ENCODE measurements at regions not wholly inside any gene's neighbourhood (a gene's known extent, or its start where the extent isn't known, plus 50 kb on each side); places are given as distances from the start of the nearest gene placed in this dataset.

- no peak for DNase-seq
Measured at GRCh38 chr6:6376845-6377244, 56.4 kb upstream of the F13A1 start.

DNA sequence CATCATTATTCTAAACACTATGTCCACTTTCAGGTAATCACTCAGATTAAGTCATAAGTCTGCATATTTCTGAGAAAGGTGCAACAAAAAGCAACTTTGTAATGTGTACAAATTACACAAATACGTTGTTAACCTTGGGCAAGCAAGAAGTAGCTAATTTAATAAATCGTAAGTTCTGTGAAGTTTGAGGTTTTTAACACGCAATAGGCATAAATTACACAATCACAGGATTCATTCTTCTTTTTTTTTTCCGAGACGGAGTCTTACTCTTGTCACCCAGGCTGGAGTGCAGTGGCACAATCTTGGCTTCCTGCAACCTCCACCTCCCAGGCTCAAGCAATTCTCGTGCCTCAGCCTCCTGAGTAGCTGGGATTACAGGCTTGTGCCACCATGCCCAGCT lies 57.2 kb upstream of the F13A1 start:
- no peak for DNase-seq

DNA sequence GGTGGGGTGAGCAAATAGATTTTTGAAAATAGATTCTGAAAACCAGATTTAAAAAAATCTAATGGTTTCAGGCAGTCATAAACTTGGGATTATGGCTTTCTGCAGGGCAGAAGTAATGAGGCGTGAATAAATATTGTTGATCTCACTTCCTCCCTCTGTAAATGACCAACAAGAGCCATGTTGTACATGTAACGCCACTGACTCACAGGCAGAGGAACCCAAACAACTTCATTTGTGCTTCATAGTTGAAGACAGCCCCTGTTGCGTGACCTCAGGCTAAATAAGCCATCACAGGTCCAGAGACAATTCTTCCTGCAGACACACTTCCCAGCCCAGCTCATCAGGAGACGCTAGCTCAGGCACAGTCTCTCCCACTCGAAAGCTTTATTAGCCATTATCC lies 59.1 kb upstream of the F13A1 start:
- DNase-seq, result peak in 1 of 2 donors; percentile 11

- no peak for DNase-seq
Measured at GRCh38 chr6:6384520-6384919, 64.1 kb upstream of the F13A1 start.

GRCh38 chr6:6386010-6386409 lies 65.5 kb upstream of the F13A1 start:
- DNase-seq, result peak; percentile 7 to 45

DNA sequence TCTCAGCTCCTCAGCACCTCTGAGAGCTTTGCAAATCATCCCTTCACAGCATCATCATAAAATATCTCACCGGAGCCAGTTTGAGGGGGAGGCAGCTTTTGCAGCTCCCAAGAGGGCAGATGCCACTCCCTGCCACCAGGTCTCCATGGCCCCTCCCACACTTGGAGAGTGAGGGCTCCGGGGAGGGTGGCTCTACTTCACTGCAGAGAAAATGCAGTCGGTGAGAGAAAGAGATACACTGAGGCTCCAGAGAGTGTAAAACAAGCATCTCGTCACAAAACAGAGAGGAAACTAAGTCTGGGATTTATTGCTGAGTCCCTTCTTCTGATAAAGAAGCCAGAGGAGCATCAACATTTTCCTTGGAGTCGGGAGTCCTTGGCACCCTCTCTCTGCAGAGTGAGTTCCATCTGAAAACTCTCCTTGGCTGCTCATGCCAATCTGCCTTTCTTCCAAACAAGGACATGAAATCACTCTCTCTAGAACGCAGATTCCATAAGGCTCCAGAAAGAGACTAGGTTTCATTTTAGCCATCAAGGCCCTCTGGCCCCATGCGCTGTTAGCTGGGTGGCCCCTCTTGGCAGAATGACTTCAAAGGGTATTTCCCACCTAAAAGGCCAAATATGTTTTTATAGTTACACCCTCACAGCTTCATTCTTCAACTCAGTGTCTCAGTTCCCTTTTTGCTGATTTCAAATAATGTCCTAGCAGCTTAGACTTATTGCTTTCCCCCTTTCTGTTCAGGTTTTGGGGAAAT lies 70.6 kb upstream of the F13A1 start:
- peak; percentile 7 to 40 for DNase-seq

DNA sequence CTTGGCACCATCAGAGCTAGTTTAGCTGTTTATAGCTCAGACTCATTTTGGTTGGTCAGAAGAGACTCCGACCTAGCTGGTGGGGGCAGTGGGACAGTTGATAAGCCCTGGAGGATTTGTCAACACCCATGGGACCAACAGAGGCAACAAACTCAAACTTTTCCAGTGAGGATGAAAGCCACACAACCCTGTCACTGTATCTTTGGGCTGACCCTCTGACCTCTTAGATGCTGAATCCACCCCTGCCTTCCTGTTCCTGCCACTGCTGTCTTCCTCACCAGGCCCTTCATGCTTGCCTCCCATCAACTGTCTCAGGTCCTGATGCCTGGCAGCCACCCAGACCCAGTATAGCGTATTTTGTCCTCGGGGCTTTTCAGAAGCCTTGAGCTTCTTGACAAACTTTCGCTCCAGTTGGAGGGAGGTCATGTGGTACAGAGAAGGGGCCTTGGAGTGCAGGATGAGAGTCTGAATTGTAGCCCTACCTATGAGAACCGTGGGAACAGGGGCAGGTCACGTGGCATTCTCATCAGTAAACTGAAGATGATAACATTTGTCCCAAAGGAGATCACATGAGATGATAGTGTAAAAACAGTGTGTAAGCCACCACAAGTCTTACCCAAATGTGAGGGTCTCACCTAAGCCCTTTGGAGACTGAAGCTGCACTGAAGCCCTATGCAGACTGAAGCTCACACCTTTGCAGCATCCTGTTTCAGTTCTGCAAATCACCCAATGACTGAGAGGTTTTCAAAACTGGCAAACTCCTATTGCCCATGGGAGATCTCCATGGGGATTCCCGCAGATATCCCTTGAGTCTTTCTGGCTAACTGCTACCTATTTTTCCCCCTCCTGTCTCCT lies 72.0 kb upstream of the F13A1 start:
- no peak for DNase-seq

DNA sequence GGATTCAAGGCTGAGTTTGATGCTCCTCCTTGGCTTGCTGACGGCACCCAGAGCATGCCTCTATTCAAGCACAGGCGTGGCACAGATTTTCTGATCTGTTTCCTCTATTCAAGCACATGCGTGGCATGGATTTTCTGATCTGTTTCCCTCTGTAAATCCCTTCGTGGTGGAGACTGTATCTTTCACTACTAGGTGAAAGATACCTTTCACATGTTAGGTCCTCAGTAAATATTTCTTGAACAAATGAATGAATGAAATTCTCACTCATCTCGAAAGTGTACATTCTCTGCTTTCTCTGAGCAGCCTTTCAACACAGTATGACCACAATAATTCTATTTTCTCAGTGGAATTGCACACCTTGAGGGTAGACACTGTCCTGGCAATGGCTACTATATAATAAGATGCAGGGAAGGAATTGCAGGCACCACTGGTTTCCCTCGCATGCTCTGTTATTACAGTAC lies 72.6 kb upstream of the F13A1 start:
- DNase-seq, result no peak

GRCh38 chr6:6395581-6396197 lies 75.2 kb upstream of the F13A1 start:
- no peak for DNase-seq

- DNase-seq, result no peak
Measured at GRCh38 chr6:6397842-6398241, 77.4 kb upstream of the F13A1 start.

DNA sequence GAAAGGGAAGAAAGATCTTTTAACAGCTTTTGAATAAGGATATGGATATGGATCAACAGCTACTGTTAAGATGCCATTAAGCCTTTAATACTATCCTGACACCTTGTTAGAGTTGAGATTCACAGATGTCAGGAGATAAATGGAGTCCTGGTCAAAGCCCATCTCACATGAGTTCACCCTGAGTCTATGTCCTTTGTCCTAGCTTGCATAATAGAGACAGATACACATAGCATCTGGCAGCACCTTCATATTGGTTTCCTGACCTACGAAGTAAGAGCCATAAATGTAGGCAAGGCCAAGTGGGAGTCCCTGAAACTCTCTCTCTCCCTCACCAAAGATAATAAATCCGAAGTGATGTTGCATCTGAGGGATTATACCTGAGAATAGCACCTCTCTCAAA lies 79.1 kb upstream of the F13A1 start:
- no peak for DNase-seq

DNA sequence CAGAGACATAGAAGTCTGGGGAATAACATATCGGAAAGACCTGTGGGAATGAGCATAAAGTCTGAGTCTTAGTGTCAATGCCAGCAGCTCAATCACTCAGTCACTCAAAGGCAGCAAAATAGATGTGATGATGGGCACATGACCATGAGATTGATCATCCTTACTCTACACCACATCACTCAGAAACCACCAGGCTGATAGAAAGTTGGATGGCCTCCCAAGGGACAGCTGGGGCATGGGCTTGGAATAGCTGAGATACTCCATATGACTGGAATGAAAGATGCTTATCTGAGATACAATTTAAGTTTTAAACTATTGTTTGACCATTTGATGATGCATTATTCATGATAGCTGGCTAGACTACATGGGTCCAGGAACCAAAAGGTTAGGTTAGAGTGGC lies 80.9 kb upstream of the F13A1 start:
- DNase-seq, result no peak

GRCh38 chr6:6402006-6402405 lies 81.5 kb upstream of the F13A1 start:
- no peak for DNase-seq

GRCh38 chr6:6402591-6402990 lies 82.1 kb upstream of the F13A1 start:
- no peak for DNase-seq

- DNase-seq, result no peak
Measured at GRCh38 chr6:6405031-6405430, 84.6 kb upstream of the F13A1 start.

- DNase-seq, result no peak
Measured at GRCh38 chr6:6405997-6406714, 85.7 kb upstream of the F13A1 start.

GRCh38 chr6:6406715-6407070 lies 86.2 kb upstream of the F13A1 start:
- no peak for DNase-seq

- DNase-seq, result peak in 1 of 2 donors; percentile 36
Measured at GRCh38 chr6:6407071-6407741, 86.7 kb upstream of the F13A1 start.

GRCh38 chr6:6409397-6410030 lies 89.1 kb upstream of the F13A1 start:
- no peak for DNase-seq

- no peak for DNase-seq
Measured at GRCh38 chr6:6411115-6411514, 90.7 kb upstream of the F13A1 start.

GRCh38 chr6:6412221-6412620 lies 91.8 kb upstream of the F13A1 start:
- no peak for DNase-seq

DNA sequence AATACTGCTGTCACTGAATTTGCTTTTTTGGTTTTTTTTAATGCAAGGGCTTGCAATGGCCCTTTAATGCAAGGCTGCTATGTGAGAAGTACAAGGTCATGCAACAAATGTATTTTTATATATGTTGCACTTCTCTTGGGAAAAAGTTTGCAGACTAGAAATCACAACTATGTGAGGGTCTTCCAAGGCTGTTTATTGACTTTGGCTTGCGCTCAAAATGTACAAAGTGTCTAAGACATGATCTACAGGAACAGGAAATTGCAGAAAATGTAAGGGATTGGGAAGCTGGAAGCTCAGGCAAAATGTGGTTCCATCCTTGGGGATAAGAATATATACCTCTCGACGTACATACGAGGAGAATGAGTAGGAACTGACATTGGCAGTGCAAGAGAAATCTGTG lies 92.2 kb upstream of the F13A1 start:
- DNase-seq, result no peak
